G401.6 (cell line): ENCODE measurements at regions not wholly inside any gene's neighbourhood (a gene's known extent, or its start where the extent isn't known, plus 50 kb on each side); places are given as distances from the start of the nearest gene placed in this dataset.

Source experiments
- FAIRE-seq: peaks from 2 replicates; lab custom pipeline; 2012; peaks lifted over from hg19 to GRCh38; lab: Jason Lieb, UNC

DNA sequence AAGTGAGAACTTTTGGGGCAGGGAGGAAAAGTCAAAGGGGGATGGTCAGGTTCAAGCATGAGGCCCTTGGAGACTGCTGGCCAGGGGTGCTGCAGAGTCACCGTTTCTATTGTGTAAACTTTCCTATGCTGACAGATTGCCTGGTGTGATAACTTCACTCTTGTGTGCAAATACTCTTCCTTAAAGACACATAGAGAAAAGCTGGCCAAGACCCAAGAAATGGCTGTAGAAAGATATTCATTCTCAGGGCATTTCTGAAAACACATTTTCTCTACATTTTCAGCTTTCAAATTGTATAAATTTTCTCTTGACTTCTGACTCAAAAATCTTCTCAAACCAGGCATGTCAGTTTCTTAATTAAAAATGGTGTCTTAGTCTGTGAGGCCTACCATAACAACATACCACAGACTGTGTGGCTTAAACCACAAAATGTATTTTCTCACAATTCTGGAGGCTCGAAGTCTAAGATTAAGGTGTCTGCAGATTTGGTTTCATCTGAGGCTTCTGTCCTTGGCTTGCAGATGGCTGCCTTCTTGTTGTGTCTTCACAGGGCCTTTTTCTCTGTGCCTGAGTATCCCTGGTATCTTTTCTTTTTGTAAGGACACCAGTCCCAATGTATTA lies 304.5 kb downstream of the KCNRG start:
- FAIRE-seq = no peak

DNA sequence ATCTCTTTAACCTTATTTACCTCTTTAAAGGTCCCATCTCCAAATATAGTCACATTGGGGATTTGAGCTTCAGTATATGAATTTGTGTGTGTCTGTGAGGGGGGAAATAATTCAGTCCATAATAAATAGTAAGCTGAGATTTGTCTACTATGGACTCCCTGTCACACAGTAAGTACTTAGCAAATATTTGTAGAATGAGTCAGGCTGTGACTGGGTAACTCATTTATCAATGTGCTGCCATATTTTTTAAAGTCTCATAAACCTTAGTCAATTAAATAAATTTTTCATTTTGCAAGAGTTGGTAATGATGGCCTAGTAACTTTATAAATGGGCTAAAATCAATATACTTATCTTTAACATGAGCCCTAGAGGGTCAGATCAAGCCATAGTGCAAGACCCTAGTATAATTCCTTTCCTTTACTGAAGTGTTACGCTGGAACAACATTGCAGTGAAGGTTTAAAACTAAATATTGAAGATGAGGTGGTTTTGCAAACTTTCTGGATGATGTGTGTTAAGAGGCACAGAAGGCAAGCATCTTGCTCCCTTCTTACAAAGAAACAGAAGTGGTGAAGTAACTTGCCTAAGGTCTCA lies 305.1 kb downstream of the KCNRG start:
- FAIRE-seq = no peak

DNA sequence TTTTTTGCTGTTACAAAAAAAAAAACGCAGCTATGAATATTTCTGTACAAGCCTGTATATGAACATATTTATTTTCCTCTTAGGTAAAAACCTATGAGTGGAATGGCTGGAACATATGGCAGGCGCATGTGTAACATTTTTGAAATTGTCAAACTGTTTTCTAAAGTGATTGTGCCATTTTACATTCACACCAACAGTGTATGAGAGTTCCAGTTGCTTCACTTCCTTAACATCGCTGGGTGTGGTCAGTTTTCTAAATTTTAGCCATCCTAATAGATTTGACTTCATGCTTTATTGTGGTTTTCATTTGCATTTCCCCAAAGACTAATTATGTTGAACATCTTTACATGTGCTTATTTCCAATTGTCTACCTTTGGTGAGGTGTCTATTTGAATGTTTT lies 306.8 kb downstream of the KCNRG start:
- FAIRE-seq = no peak

DNA sequence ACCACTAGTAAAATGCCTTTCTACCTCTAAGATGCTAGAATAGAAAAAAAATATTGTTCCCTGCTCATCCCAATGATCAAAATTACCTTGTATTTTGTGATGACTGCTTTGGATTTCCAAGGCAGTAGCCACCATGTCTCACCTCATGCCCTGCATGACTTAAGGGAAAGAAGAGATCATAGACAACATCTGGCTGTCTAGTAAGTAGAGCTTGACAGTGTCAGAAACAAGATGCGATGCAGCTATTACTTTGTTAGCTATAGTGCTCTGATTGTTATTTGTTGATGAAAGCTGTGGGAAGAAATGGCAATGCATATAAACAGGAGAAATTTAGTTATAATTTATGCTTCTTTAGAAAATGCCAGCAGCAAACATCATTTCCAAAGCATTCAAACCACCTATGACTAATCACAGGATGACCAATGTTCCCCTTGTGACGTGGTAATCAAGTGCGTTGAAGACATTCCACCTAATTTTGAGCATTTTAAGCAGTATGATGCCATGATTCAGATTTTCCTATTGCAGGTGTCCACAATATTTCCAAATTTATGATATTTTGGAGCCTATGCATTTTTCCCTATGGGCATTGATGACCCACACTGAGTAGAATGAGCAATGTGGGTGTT lies 308.3 kb downstream of the KCNRG start:
- FAIRE-seq = no peak

DNA sequence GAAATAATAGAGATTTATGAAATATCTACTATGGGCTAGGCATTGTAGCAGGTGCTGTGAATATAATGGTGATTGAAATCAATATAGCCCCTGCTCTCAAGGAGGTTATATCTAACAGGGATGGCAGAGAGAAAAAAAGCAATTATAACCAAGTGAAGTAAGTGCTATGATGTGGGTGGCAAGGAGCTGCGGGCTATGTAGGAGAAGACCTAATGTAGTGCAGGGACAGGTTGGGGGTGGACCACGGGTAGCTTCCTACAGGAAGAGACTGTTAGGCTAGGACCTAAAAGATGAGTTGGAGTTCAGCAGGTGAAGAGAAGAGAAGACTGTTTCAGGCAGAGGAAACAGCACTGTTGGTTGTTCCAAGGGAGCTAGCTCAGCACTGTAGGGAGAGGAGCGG lies 311.0 kb downstream of the KCNRG start:
- FAIRE-seq = no peak

DNA sequence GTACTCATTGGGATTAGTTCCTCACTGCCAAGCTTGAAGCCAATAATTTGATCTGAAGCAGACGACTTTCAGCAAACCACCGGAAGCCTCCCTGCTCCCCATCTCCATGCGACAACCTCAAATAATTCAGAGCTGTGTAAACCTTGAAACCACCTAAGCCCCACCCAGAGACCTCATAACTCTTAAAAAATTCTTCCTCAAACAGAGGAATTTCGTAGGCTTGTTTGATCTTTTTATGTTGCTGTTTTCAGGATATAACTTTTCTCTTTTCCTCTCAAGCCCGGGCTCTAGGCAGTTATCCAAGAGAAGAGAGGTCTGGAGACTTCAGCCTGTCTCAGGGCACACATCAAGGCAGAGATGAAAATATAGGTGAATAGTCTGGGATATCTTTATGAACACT lies 311.6 kb downstream of the KCNRG start:
- no peak for FAIRE-seq

DNA sequence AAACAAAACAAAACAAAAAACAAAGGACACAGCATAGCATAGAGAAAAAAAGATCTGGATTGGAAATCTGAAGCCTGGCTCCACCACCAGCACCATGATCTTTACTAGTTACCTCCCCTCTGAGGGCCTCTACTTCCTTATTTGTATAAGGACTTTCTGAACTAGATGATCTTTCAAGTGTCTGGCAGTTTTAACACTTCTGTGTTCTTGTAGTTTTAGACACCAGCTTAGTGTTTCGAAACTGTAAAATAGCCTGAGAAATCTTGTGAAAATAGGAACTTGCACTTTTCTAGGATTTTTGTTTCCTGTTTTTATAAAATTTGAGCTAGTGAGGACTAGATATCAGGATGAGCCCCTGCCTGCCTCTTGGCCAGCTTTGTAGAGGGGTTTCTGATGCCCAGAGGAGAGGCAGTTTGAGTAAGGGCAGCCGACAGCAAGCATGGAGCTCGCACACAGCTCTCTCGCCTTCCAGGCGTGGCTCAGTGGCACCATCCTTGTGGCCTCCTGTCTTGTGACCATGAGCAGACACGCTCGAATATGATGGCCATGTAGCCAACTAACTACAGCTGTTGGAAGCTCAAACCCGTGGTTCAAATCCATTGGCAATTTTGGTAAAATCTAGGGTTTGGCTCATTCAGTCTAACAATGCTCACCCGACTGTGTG lies 319.0 kb downstream of the KCNRG start:
- FAIRE-seq = no peak

DNA sequence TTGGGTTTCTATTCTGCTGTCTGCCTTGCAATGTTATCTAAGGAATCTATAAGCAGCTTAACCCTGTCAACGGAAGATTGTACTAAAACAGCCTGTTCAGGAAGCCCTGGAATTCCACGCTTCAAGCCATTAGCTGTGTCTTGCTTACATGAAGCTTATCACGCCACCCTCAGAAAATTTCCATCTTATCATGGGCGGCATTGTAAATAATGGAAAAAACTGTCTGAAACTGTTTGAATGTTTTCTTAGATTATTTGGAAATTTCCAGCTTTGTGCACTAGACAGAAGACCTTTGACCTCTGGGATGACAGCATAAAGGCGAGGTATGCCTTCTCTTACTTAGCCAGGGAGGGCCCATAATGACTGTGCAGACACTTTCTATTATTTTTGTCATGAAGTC lies 319.7 kb downstream of the KCNRG start:
- FAIRE-seq = no peak

DNA sequence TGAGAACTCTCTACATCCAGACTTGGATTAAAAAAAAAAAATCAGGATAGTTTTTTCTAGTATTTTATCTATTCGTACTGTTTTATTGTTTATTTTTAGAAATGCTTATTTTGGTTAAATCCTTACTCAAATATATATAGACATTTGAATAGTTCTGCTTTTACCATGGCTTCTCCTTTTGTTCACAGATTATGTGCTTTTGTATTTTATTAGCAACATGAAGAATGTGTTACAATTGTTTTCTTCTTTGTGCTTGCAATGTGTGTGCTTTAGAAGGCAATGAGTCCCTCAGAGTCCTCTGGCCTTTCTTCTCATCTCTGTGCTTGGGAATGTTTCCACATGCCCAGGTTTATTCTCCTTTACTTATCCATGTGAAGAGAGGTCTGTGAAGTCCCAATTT lies 324.0 kb downstream of the KCNRG start:
- no peak for FAIRE-seq

DNA sequence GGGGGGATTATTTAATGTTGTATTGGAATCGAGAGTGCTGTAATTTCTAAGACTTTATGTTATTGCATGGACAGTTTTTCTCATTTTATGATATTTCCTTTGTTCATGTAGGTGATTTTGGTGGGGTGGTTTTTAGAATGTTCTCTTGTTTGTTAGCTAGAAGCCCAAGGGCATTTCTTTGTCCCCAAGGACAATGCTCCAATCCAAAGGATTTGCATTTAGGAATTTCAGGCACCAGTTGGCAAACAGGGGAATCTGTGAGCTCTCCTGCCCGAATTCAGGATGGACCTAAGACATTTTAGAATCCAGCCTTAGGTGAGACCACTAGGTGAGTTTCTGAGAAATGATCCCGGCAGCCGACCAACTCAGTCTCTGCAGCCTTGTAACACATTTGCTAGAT lies 324.9 kb downstream of the KCNRG start:
- no peak for FAIRE-seq

DNA sequence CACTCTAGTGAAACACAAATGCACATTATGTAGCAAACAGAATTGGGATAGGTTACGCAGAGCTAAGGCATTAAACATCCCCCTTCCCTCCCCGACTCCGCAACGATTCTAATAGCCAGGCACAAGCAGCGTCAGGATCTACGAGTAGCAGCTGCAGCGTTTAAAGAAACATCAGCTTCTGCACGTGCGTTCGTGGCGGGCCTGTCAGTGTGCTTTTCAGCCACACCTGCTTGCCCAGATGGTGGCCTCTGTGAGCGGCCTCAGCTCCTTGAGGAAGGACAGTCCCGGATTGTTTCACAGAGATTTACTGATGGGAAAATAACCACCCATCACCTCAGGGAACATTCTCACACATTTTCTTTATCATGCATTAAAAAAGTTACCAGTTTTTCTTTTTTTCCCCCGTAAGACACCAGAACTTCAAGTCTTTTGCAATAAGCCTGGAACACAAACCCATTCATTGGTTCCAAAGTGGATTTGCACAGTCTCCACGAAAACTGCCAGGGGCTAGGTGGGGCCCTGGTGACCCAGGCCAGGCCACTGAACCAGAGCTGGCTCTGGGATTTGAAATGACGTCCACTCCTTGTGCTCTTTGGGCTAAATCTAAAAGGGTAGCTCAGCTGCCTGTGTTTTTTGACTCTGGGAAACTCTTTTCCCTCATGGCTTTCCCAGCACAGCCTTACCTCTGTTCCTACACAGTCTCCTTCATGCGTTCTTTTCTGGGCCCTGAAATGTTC lies 325.5 kb downstream of the KCNRG start:
- no peak for FAIRE-seq

DNA sequence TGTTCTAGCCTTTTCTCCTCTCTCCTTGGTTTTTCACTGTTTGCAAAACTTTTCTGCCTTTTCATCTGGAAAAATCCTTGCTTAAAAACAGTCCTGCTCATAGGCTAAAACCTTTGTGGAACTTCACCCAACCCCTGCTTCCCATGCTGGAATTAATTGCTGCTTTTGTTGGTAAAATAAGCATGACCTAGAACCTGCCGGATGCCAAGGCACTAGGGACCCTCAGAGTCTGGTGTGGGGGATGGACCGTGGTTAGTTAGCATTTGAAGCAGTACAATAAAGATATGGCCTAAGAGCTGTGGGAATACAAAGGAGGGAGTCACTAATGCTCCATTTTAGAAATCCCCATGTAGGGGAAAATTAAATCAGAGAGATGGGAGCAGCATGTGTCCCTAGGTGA lies 326.3 kb downstream of the KCNRG start:
- FAIRE-seq = no peak

DNA sequence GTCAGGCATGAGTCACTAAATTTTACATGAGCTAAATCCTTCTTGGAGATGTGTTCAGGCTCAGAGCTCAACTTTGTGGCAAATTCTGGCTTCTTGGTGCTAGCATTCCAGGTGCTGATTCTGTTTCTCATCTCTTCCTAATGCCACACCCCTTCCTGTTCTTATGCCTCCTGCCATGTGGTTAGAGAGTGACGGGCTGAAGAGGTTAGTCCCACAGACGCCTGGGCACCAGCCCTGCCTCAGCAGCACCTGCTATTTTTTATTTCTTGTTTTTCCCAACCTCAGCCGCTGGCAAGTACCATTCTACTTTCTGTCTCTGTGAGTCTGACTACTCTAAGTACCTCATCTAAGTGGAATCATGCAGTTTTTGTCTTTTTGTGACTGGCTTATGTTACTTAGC lies 329.5 kb downstream of the KCNRG start:
- no peak for FAIRE-seq

DNA sequence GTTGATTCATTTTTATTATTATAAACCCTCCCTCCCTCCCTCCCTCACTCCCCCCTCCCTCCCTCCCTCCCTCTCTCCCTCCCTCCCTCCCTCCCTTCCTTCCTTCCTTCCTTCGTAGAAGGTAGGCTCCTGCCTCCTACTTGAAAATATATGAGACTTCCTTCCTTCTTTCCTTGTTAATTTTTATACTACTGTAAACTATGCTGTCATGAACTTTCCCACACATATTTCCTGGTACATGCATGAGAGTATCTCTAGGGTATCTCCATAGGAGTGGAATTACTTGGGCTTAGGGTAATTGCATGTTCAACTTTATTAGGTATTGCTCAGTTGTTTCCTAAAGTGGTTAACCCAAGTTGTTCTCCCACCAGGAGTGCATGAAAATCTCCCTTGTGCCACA lies 330.6 kb downstream of the KCNRG start:
- no peak for FAIRE-seq

DNA sequence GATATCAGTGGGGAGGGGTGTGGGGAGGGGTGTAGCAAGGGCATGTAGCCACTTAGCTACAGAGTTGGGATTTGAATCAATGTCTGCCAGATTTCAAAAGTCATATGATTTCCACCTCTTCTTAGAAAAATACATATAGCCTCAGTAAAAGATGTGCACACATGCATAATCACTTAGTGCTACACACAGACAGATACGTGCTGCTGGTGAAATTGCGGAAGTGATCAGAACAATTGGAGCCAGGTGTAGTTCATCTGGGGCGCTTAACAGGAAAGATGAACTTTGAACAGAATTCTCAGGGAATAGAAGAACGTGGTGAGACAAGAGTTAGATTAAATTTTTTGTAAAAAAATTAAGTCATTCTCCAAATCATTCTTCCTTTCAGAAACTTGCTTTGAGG lies 333.1 kb downstream of the KCNRG start:
- FAIRE-seq = no peak

DNA sequence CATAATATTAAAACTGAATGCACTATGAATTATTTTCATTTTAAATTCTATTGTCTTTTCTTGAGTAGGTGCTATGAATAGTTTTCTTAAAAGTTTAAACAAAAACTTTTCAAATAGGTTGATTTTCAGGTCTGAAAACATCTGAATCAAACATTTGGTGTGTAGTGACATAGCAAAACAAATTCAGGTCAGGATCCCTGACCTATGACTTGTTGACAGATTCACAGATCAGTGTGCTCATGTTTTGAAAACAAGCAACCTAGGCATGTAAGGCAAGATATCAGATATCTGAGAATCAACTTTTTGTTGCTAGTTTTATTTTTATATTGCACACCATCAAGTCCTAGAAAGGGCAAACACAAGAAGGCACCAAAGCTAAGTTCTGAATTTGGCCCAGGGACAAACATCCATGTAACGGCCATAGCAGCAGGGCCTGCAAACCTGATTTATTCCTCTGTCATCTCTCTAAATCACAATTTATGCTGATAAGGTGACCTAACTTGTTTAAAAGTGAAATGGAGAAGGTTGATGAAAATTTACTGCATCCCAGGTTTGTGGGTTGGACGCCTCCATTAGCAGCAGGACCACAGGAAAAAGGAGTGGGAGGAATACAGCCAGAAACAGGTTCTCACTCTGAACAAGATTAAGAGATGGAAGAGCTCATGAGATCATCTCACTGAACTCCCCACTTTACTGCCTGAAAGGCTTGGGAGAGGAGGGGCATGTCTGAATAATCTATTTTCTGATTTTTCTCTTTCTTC lies 337.7 kb downstream of the KCNRG start:
- no peak for FAIRE-seq

DNA sequence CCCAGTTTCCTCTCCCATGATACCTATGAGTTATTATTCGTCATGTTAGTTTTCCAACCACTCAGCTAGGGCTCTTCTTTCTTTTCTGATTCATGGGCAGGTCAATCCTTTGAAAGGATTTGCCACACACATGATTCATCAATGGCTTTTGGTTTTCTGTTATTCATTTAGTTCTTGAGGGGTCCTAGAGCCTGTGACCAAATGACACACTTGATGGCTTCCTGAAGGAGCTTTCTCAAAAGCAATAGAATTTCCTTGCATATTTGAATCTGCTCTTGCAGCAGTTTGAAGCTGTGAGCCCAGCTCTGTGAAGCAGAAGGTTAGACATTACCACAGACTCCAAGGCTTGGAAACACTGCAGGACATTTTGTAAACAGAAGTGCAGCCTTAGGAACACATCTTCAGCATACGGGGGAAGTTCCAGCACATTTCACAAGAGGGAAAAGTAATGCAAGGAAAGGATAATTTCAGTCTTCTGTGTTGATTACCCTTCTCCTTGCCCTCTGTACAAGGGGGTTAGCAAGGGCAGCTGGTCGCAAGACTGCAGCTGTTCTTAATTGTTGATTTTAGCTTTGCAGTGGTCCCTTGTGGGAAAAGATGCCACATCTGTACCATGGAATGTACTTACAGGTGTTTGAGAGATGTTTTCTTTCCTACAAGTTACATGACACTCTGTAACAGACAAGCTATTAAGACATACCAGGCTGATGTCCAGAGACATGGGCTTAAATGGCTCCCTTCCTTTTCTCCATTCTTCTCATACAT lies 338.6 kb downstream of the KCNRG start:
- FAIRE-seq = no peak

DNA sequence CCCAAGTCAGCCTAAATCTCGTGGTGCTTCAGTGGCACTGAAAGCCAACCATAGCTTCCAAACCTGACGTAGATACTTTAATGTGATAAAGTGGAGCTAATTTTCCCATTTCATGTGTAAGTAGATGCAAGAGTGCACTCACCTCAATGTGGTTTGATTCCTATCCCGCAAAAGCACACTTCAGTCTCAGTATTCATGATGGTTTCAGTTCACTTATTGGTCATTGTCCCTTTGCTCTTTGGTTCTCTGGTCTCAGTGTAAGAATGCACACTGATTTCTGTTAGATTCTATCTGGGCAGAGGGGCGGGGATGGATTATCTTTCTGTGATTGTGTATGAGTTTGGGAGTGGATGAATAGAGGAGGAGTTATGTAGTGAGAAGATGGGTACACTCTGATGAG lies 340.6 kb downstream of the KCNRG start:
- no peak for FAIRE-seq

DNA sequence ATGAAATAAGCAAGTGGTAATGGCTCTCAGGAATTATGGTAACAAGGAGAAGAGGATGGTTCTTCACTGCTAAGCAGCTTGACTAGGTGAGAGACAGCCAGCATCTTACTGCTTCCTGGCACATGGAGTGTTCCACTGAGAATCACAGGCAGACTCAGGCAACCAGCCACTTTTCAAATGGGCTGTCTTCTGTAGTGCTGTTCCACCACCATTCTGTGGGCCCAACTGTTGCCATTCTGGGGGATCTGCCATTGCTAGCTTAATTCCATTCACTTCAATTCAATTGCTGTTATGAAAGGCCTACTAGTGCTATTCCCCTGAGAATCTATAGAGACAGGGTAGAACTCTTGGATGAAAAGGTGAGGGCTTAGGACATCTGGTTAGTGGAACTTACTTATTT lies 341.9 kb downstream of the KCNRG start:
- FAIRE-seq = no peak

DNA sequence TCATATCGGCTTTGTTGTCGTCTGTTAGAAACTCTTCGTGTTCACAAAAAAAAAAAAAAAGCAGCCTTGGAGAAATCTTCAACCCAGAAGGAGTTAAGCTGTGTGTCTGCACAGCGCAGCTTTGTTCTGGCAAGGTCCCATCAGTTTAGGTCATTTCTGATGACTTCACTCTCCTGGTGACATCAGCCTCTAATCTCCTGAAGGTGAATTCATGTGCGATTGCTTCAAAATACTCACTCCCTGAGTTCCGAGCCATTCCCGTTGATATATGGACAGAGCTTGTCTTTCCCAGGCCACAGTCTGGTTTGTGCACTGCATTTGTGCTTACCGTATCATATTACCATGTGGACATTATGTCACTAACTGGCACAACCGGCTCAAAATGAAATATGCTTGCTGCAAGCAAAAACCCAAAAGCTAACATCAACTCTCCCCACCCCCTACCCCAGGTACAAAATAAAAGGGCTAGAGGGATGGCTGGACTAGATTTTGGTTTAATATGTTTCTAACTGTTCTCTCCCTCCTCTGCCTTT lies 342.4 kb downstream of the KCNRG start:
- no peak for FAIRE-seq
